CD14-positive monocyte (primary cell): ENCODE measurements at regions not wholly inside any gene's neighbourhood (a gene's known extent, or its start where the extent isn't known, plus 50 kb on each side); places are given as distances from the start of the nearest gene placed in this dataset.

ENCODE experiments used
- DNase-seq, 3 donors: peaks; one replicate each; pipeline ENCODE4 v3.0.0-alpha.2; 2011 to 2022
- H2AFZ ChIP-seq: 2 replicates; pipeline ENCODE4 v1.6.0; 2012; ENCODE audit warnings: mild to moderate bottlenecking, low read depth, low read length, inconsistent platforms; ENCODE audit not compliant: insufficient read depth, poor library complexity, severe bottlenecking
- H3K27ac ChIP-seq, 2 donors: 1 replicate in 1 of 2; 2 replicates in 1 of 2; pipeline ENCODE4 v1.5.1; 2012 to 2013; ENCODE audit warnings: low read length in 2 of 2, control low read depth in 1 of 2, inconsistent platforms in 1 of 2, low read depth in 1 of 2, mild to moderate bottlenecking in 1 of 2
- H3K27me3 ChIP-seq, 2 donors: one replicate each; pipeline versions ENCODE4 v1.6.0 to v1.6.1; 2011 to 2013; ENCODE audit warnings: low read length in 2 of 2; ENCODE audit not compliant: control insufficient read depth in 2 of 2, insufficient read depth in 2 of 2
- H3K36me3 ChIP-seq, 2 donors: replicated peaks in 1 of 2; 1 replicate in 1 of 2; 2 replicates in 1 of 2; pipeline versions ENCODE4 v1.5.1 to v1.6.1; 2012 to 2013; ENCODE audit warnings: low read length in 2 of 2, control low read depth in 1 of 2, inconsistent platforms in 1 of 2, mild to moderate bottlenecking in 1 of 2; ENCODE audit not compliant: insufficient read depth in 2 of 2, control insufficient read depth in 1 of 2
- H3K4me1 ChIP-seq, 2 donors: 1 replicate in 1 of 2; 2 replicates in 1 of 2; pipeline versions ENCODE4 v1.5.1 to v1.6.1; 2012 to 2013; ENCODE audit warnings: low read length in 2 of 2, control low read depth in 1 of 2, inconsistent platforms in 1 of 2, mild to moderate bottlenecking in 1 of 2, moderate library complexity in 1 of 2; ENCODE audit not compliant: insufficient read depth in 2 of 2, control insufficient read depth in 1 of 2
- H3K4me2 ChIP-seq: replicated peaks from 2 replicates; pipeline ENCODE3; 2012; ENCODE audit warnings: low read length, moderate library complexity, mild to moderate bottlenecking; ENCODE audit not compliant: poor library complexity, severe bottlenecking; ENCODE audit errors: extremely low read depth
- H3K4me3 ChIP-seq, 3 experiments: fragments of 200-600 bp in 1 of 3; sonication (generic) in 1 of 3; replicated peaks in 1 of 3; 1 replicate in 2 of 3; 2 replicates in 1 of 3; pipeline ENCODE4 v1.5.1; 2011 to 2013; ENCODE audit warnings: low read length in 3 of 3, mild to moderate bottlenecking in 3 of 3, control low read depth in 2 of 3, low read depth in 2 of 3, inconsistent platforms in 1 of 3, moderate library complexity in 1 of 3
- H3K79me2 ChIP-seq: 2 replicates; pipeline ENCODE4 v1.6.0; 2012; ENCODE audit warnings: mild to moderate bottlenecking, control low read depth, inconsistent platforms, low read length, moderate library complexity; ENCODE audit not compliant: insufficient read depth
- H3K9ac ChIP-seq: 2 replicates; pipeline ENCODE4 v1.6.0; 2017; ENCODE audit warnings: low read length, mild to moderate bottlenecking; ENCODE audit not compliant: insufficient read depth, poor library complexity, severe bottlenecking
- H3K9me3 ChIP-seq, 2 donors: replicated peaks in 1 of 2; 1 replicate in 1 of 2; 2 replicates in 1 of 2; pipeline versions ENCODE4 v1.5.1 to v1.6.1; 2012 to 2013; ENCODE audit warnings: low read length in 2 of 2, control low read depth in 1 of 2; ENCODE audit not compliant: control insufficient read depth in 1 of 2, insufficient read depth in 1 of 2
- H4K20me1 ChIP-seq: 2 replicates; pipeline ENCODE4 v1.6.0; 2012; ENCODE audit warnings: mild to moderate bottlenecking, low read length, control low read depth, moderate library complexity; ENCODE audit not compliant: insufficient read depth
- H3K27ac Mint-ChIP-seq, 7 donors: one replicate each; pipeline ENCODE4 v1.8.0; 2020; ENCODE audit warnings: mild to moderate bottlenecking in 7 of 7, mixed read lengths in 7 of 7, moderate library complexity in 6 of 7, inconsistent platforms in 2 of 7
- H3K27me3 Mint-ChIP-seq, 3 donors: one replicate each; pipeline ENCODE4 v1.8.0; 2021 to 2022; ENCODE audit warnings: low read depth in 3 of 3, mild to moderate bottlenecking in 3 of 3, mixed read lengths in 3 of 3, moderate library complexity in 3 of 3, inconsistent platforms in 1 of 3
- H3K36me3 Mint-ChIP-seq, 2 donors: one replicate each; pipeline ENCODE4 v1.8.0; 2020; ENCODE audit warnings: mixed read lengths in 2 of 2, inconsistent platforms in 1 of 2, mild to moderate bottlenecking in 1 of 2
- H3K4me1 Mint-ChIP-seq: one replicate; pipeline ENCODE4 v1.8.0; 2020; ENCODE audit warnings: mild to moderate bottlenecking, mixed read lengths
- H3K4me3 Mint-ChIP-seq, 2 donors: one replicate each; pipeline ENCODE4 v1.8.0; 2020; ENCODE audit warnings: mild to moderate bottlenecking in 2 of 2, mixed read lengths in 2 of 2, moderate library complexity in 1 of 2
- H3K9me3 Mint-ChIP-seq, 7 donors: one replicate each; pipeline ENCODE4 v1.8.0; 2020 to 2022; ENCODE audit warnings: mixed read lengths in 7 of 7, mild to moderate bottlenecking in 6 of 7, moderate library complexity in 6 of 7, inconsistent platforms in 2 of 7
- WGBS: methylation state at CpG from one replicate; pipeline ENCODE4 v1.1.5; 2013; ENCODE audit warnings: missing lambda C conversion rate; ENCODE audit not compliant: insufficient coverage; 5-methylcytosine and 5-hydroxymethylcytosine counted together
- intact Hi-C, 2 donors: fragments of 100-400 bp; cut with micrococcal nuclease; formaldehyde crosslinking; loops; one replicate each; pipeline versions ENCODE4 v1.15.0 to v1.15.1; 2023
- TF ChIP-seq, protein P1 (sequence below): fragments of 200-600 bp; IDR thresholded peaks from one replicate; pipeline ENCODE4 v1.8.0; 2022; ENCODE audit warnings: antibody characterized with exemption, mild to moderate bottlenecking

DNA sequence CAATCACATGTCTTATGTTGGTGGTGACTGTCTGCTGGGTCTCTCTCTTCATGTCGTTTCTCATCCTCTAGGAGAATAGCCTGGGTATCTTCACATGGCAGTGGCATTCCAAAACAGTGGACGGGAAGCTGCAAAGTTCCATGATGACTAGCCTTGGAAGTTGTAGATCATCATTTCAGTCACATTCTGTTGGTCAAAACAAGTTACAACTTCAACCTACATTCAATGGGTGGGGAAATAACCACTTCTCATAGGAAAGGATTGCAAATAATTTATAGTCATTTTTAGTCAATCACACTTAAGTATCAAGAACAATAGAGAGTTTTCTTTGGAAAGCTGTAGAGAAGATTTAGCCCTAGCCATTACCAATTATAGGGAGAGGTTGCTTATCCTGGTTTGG, 395.0 kb upstream of the CDH2 start:
- intact Hi-C loops = no loop called here
- H3K79me2 ChIP-seq = no peaks in the 10 kb centered on the region
- no peak overlapping the region for H3K27ac ChIP-seq
- no peak for DNase-seq
- H3K4me1 ChIP-seq = no peaks in the 10 kb centered on the region
- H2AFZ ChIP-seq = no peak overlapping the region
- H3K27me3 ChIP-seq = no peaks in the 10 kb centered on the region
- no peaks in the 10 kb centered on the region for H4K20me1 ChIP-seq
- no peak overlapping the region for H3K27ac Mint-ChIP-seq
- peaks cover 0 to 4% (median 3%) of the 10 kb centered on the region in 7 donors for H3K9me3 Mint-ChIP-seq
- H3K4me2 ChIP-seq = no peak overlapping the region
- no peaks in the 10 kb centered on the region for H3K36me3 ChIP-seq
- H3K4me1 Mint-ChIP-seq = no peaks in the 10 kb centered on the region
- TF ChIP-seq, protein P1, sequence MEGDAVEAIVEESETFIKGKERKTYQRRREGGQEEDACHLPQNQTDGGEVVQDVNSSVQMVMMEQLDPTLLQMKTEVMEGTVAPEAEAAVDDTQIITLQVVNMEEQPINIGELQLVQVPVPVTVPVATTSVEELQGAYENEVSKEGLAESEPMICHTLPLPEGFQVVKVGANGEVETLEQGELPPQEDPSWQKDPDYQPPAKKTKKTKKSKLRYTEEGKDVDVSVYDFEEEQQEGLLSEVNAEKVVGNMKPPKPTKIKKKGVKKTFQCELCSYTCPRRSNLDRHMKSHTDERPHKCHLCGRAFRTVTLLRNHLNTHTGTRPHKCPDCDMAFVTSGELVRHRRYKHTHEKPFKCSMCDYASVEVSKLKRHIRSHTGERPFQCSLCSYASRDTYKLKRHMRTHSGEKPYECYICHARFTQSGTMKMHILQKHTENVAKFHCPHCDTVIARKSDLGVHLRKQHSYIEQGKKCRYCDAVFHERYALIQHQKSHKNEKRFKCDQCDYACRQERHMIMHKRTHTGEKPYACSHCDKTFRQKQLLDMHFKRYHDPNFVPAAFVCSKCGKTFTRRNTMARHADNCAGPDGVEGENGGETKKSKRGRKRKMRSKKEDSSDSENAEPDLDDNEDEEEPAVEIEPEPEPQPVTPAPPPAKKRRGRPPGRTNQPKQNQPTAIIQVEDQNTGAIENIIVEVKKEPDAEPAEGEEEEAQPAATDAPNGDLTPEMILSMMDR = no peak
- no peaks in the 10 kb centered on the region for H3K27me3 Mint-ChIP-seq
- WGBS = 100% methylated on average over 1 of the region's 2 CpGs
- H3K36me3 Mint-ChIP-seq = no peaks in the 10 kb centered on the region
- H3K9me3 ChIP-seq = no peaks in the 10 kb centered on the region
- no peak overlapping the region for H3K4me3 ChIP-seq
- H3K4me3 Mint-ChIP-seq = no peak overlapping the region
- no peak overlapping the region for H3K9ac ChIP-seq

DNA sequence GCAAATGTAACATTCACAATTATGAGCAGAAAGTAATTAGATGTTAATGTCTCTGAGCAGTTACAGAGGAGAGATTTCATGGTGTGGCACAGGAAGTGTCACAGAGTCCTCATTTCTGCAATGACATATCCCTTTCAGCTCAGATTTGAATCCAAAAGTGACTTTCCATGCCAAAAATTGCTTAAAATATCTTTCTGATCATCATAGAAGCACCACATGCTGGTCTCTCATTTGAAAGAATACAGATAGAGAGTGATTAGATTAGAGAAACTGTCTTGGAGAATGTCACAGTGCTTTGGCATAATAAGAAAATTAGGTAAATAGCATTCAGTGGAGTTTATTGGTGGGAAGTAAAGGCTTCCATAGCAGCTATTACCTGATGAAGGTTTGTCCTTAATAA, 383.4 kb upstream of the CDH2 start:
- no peak overlapping the region for H2AFZ ChIP-seq
- no peaks in the 10 kb centered on the region for H3K9me3 ChIP-seq
- H3K36me3 ChIP-seq = no peaks in the 10 kb centered on the region
- H3K4me1 Mint-ChIP-seq = no peaks in the 10 kb centered on the region
- no peak overlapping the region for H3K4me2 ChIP-seq
- H3K27ac ChIP-seq = no peak overlapping the region
- H3K27ac Mint-ChIP-seq = no peak overlapping the region
- no peaks in the 10 kb centered on the region for H3K27me3 ChIP-seq
- no peak overlapping the region for H3K9ac ChIP-seq
- no peak overlapping the region for H3K4me3 ChIP-seq
- no peaks in the 10 kb centered on the region for H3K4me1 ChIP-seq
- no peaks in the 10 kb centered on the region for H3K36me3 Mint-ChIP-seq
- intact Hi-C loops = no loop called here
- no peak for DNase-seq
- TF ChIP-seq, protein P1 = no peak
- H3K9me3 Mint-ChIP-seq = peaks cover 0 to 12% (median 5%) of the 10 kb centered on the region in 7 donors
- H3K79me2 ChIP-seq = no peaks in the 10 kb centered on the region
- H4K20me1 ChIP-seq = no peaks in the 10 kb centered on the region
- no peaks in the 10 kb centered on the region for H3K27me3 Mint-ChIP-seq
- no peak overlapping the region for H3K4me3 Mint-ChIP-seq
